GM12878 (cell line): ENCODE measurements at regions not wholly inside any gene's neighbourhood (a gene's known extent, or its start where the extent isn't known, plus 50 kb on each side); places are given as distances from the start of the nearest gene placed in this dataset.

Source experiments
- CTCF ChIP-seq, 3 experiments: IDR thresholded peaks in 2 of 3; conservative IDR thresholded peaks in 1 of 3; 2 replicates each; pipeline ENCODE4 v1.5.1; 2011; ENCODE audit warnings: low read depth in 3 of 3, low read length in 3 of 3, mild to moderate bottlenecking in 3 of 3, control low read depth in 2 of 3, moderate library complexity in 2 of 3, inconsistent platforms in 1 of 3, mixed read lengths in 1 of 3; ENCODE audit not compliant: control insufficient read depth in 2 of 3, insufficient read depth in 1 of 3; ENCODE audit errors: extremely low read depth in 1 of 3
- EP300 ChIP-seq, 2 experiments: fragments of 150-350 bp in 1 of 2; IDR thresholded peaks; 2 replicates each; pipeline ENCODE4 v1.6.1; 2011 to 2012; ENCODE audit warnings: low read depth in 2 of 2, low read length in 2 of 2, borderline replicate concordance in 1 of 2, improper control_type of control experiment in 1 of 2, inconsistent platforms in 1 of 2; ENCODE audit not compliant: control insufficient read depth in 1 of 2
- MTA3 ChIP-seq: IDR thresholded peaks from 2 replicates; pipeline ENCODE4 v1.6.1; 2012; ENCODE audit warnings: low read length, inconsistent platforms, borderline replicate concordance
- POLR2AphosphoS5 ChIP-seq: IDR thresholded peaks from 2 replicates; pipeline ENCODE4 v1.6.1; 2011; ENCODE audit warnings: mild to moderate bottlenecking, low read length, inconsistent platforms
- PRDM15 ChIP-seq: fragments of 450-650 bp; formaldehyde crosslinking; IDR thresholded peaks from 2 replicates; pipeline ENCODE4 v1.4.0; 2020; ENCODE audit warnings: mild to moderate bottlenecking, moderate library complexity
- USF1 ChIP-seq: IDR thresholded peaks from 2 replicates; pipeline ENCODE4 v1.6.1; 2011; ENCODE audit warnings: borderline replicate concordance, low read depth, mild to moderate bottlenecking, moderate library complexity, mixed read lengths, low read length; ENCODE audit not compliant: insufficient read depth; ENCODE audit errors: extremely low read length
- YY1 ChIP-seq: IDR thresholded peaks from 2 replicates; pipeline ENCODE4 v1.6.1; 2011; ENCODE audit warnings: low read depth, mild to moderate bottlenecking, low read length
- ZNF274 ChIP-seq: IDR thresholded peaks from one replicate; pipeline ENCODE4 v1.8.0; 2011; ENCODE audit not compliant: insufficient read length, insufficient read depth

- TF ChIP-seq USF1: no peak
- no peak for TF ChIP-seq ZNF274
- no peak for TF ChIP-seq YY1
- TF ChIP-seq MTA3: no peak
- no peak for TF ChIP-seq CTCF (IDR thresholded peaks at IDR 0.05 in 2 of 3, conservative IDR thresholded peaks at IDR 0.05 in 1 of 3; ENCODE audit: control insufficient read depth in 2 of 3, extremely low read depth in 1 of 3, insufficient read depth in 1 of 3, low read depth in 3 of 3, low read length in 3 of 3)
- no peak for TF ChIP-seq PRDM15 (CRISPR knock-in tag)
- TF ChIP-seq POLR2AphosphoS5: no peak
- no peak for TF ChIP-seq EP300 (IDR thresholded peaks at IDR 0.05; ENCODE audit: borderline replicate concordance in 1 of 2, control insufficient read depth in 1 of 2, low read depth in 2 of 2, low read length in 2 of 2)
These were observed 64.0 kb upstream of the DCP1A start for GRCh38 chr3:53411371-53411770.
